Stimulated activated CD4-positive, alpha-beta T cell treated with anti-CD3 and anti-CD28 coated beads, Interleukin-4, amount 100 ng/mL, for 24 hours (primary cell): ENCODE measurements at regions not wholly inside any gene's neighbourhood (a gene's known extent, or its start where the extent isn't known, plus 50 kb on each side); places are given as distances from the start of the nearest gene placed in this dataset.

Experiments
- DNase-seq: peaks from one replicate; pipeline ENCODE4 v3.0.0-alpha.2; 2020

GRCh38 chr11:123302751-123303195 lies 107.7 kb upstream of the CLMP start:
- peak; percentile 52 for DNase-seq

GRCh38 chr11:123301696-123302400 lies 106.8 kb upstream of the CLMP start:
- peak; percentile 67 for DNase-seq

GRCh38 chr11:123301013-123301591 lies 106.1 kb upstream of the CLMP start:
- no peak for DNase-seq

GRCh38 chr11:123299721-123300120 lies 104.7 kb upstream of the CLMP start:
- DNase-seq = no peak

GRCh38 chr11:123298488-123299447 lies 103.7 kb upstream of the CLMP start:
- no peak for DNase-seq

- no peak for DNase-seq
Observed at GRCh38 chr11:123292647-123293046, 97.6 kb upstream of the CLMP start.

- no peak for DNase-seq
Observed at GRCh38 chr11:123291201-123291869, 96.3 kb upstream of the CLMP start.

- no peak for DNase-seq
Observed at GRCh38 chr11:123286761-123287160, 91.7 kb upstream of the CLMP start.

GRCh38 chr11:123286255-123286654 lies 91.2 kb upstream of the CLMP start:
- DNase-seq = no peak

GRCh38 chr11:123284454-123284853 lies 89.4 kb upstream of the CLMP start:
- no peak for DNase-seq

- DNase-seq = no peak
Observed at GRCh38 chr11:123282597-123282996, 87.5 kb upstream of the CLMP start.

GRCh38 chr11:123273616-123274015 lies 78.6 kb upstream of the CLMP start:
- DNase-seq = no peak

GRCh38 chr11:123272565-123272964 lies 77.5 kb upstream of the CLMP start:
- DNase-seq = no peak

GRCh38 chr11:123268156-123268555 lies 73.1 kb upstream of the CLMP start:
- DNase-seq = no peak

GRCh38 chr11:123265951-123266350 lies 70.9 kb upstream of the CLMP start:
- DNase-seq = no peak

GRCh38 chr11:123264431-123264780 lies 69.4 kb upstream of the CLMP start:
- no peak for DNase-seq

- peak; percentile 64 for DNase-seq
Observed at GRCh38 chr11:123261345-123262106, 66.5 kb upstream of the CLMP start.

- DNase-seq = no peak
Observed at GRCh38 chr11:123260511-123261211, 65.6 kb upstream of the CLMP start.

GRCh38 chr11:123258877-123259276 lies 63.8 kb upstream of the CLMP start:
- no peak for DNase-seq

GRCh38 chr11:123257370-123257769 lies 62.3 kb upstream of the CLMP start:
- DNase-seq = no peak

- no peak for DNase-seq
Observed at GRCh38 chr11:123255909-123256308, 60.9 kb upstream of the CLMP start.

GRCh38 chr11:123254357-123254756 lies 59.3 kb upstream of the CLMP start:
- DNase-seq = no peak
